Activated CD4-positive, alpha-beta T cell treated with anti-CD3 and anti-CD28 coated beads for 4 hours (primary cell): ENCODE measurements at regions not wholly inside any gene's neighbourhood (a gene's known extent, or its start where the extent isn't known, plus 50 kb on each side); places are given as distances from the start of the nearest gene placed in this dataset.

Experiments used
- DNase-seq, 2 donors: peaks; one replicate each; pipeline ENCODE4 v3.0.0-alpha.2; 2020

DNA sequence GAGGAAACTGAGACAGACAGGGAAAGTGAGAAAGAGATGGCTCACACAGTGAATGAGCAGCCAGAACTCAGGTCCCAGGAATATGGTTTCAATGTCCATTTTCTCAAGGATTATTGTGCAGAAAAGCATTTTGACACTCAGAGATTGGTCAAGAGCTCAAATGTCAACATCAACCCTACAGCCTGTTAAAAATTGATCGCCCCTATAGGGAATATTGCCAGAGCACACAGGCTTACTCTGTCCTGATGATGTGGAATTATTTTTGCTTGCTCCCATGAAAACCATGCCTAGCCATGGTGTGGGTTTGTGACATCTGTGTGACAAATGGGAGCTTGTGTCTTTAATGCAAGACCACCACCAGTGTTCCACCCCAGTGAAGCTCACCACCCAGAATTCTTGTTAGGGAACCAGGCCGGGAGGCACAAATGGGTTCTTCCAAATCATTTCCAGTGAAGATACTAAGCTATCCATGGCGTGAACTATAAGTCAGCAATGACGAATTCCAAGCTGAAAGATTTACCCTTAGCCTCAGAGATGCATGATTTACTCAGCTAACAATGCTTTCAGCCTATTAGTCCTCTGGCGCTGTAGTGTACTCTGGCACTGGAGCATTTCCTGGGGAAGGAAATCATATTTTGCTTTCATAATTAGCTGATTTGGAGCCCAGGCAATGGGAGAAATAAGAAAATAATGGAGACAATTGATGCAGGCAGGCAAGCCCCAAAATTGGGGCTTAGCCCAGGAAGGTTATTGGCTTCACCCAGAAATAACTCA lies 1188.2 kb upstream of the TMEM132C start:
- no peak for DNase-seq

DNA sequence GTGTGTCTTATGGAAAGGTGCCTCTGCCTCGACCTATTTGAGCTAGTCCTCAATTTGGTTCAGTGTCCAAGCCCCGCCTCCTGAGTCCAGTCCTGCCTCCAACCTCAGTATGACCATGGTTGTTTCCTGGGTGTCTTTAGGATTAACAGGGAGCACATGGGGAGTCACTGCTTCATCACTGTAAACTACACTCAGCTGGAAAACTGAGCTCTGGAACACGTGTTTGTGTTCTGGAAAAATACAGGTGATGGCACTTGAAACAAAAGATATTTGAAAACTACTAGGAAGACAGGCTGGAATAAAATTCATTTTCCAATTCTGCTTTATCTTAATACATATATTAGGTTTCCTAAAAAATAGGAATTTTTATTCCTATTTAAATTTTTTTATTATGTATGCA lies 1187.3 kb upstream of the TMEM132C start:
- no peak for DNase-seq

DNA sequence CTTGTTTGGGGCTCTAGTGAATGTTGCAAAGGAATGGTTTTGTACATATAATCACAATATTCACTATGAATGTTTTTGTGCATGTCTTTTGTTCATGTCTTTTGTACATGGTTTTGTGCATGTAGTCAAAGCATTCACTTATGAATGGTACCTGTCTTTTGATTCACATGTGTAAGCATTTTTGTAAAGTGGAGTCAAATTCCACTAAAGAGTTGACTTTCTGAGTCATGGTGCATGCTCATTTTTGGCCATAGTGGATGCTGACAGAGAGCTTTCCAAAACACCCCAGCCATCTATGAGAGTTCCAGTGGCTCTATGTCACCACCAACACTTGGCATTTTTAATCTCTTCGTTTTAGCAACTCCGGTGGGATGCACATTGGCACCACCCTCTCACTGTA lies 1185.9 kb upstream of the TMEM132C start:
- DNase-seq = no peak

DNA sequence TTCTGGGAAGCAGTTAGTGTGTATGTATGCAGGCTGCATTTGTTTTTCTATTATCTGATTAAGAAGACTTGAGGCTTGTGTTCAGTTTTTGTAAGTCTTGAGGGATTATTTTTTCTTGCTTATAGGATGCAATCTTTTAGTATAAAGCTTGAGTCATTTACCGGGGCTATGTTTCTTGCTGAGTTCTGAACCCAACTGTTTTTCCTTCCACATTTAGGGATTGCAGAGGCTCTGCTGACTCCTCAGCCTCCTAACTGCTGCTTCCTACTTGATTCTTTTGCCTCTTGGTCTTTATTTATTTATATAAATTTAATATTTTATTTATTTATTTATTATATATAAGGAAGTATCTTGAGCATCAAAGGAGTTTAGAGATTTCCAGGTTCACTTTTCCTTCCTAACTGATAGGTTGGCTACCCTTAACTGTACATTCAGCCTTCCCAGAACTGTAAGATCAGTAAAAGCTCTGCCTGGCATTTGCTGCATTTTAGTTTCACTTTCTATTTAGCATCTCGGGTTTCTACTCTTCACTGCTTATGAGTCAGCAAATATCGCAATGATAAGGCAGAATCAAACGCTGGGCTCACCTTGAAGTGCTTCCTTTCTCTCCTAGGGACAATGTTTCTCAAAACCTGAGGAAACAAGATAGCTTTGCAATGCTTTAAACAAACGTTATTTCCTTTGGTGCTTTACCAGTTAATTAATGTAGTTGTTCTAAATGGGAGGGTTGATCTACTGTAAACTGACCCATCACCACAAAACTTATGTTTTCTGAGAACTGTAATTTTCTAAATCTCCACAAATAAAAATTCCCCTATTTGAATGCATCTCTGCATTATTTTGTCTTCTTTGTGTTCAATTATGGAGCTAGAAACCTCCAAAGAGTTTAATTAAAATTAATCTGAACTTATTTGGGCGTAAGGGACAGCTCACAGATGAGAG lies 1183.7 kb upstream of the TMEM132C start:
- peak; percentile 4 to 8 for DNase-seq

DNA sequence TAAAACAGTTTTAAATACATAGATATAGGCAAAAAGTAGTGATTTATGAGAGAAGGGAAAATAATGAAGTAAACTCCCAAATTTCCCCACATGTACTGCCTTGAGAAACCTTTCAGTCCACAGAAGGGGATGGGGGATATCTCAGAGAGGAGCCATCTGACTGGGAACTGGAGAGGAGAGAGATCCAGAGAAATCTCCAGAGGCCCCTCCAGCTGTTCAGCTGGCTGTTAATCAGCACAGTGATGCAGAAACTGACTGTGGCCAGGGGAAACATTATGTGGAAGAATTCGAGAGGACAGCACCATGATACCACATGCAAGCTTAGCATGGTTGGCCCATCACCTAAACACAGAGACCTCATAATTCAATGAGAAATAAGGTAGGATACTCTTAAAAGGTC lies 1165.9 kb upstream of the TMEM132C start:
- no peak for DNase-seq

DNA sequence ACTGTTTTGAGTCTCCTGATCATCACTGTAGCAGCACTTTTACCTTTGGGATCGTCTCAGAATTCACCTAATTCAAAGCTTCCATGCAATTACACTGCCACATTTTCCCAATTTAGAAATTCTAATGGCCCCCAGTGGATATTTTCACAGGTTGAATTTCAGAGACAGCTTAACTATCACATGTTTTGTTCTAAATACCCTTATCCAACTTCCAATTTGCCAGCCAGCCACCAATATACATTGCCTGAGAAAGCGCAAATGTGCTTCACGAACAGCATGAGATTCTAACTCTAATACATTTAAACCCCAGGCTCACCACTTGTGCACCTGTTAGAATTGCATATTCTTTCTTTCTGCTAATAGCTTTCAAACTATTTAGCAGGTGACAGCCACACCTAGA lies 1160.9 kb upstream of the TMEM132C start:
- DNase-seq = no peak

DNA sequence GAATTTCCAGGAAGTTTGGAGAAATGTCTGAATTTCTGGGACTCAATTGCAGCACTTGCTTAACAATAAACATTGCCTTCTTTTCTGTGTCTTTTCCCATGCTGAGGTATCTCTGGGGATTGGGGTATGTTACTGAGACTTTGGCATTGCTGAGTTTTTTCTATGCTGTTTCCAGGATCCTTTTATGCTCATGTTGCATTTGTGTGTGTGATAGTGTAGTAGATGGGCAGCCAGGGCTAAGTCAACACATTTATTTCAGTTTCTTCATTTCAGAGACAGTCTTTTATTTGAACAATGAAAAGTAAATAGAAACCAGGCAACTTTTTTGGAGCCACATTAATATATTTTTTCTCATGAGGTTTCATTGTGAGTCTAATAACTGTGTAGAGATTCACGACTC lies 1160.3 kb upstream of the TMEM132C start:
- DNase-seq = no peak

DNA sequence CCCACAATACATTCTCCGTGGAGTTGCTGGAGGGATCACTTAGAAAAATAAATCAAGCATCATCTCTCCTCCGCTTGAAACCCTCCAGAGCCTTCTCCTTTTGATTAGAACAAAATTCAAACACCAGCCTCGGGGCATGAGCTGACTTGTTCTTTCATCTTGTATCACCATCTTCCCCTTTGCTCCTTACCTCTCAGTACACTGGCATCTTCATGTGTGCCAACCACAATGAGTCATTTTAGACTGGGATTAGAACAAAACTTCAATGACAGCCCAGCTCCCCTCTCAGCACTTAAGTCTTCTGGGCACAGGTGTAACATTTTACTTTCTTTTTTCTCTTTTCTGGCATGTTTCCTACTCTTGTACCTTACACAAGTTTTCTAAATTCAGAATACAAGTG lies 1159.2 kb upstream of the TMEM132C start:
- DNase-seq = no peak

DNA sequence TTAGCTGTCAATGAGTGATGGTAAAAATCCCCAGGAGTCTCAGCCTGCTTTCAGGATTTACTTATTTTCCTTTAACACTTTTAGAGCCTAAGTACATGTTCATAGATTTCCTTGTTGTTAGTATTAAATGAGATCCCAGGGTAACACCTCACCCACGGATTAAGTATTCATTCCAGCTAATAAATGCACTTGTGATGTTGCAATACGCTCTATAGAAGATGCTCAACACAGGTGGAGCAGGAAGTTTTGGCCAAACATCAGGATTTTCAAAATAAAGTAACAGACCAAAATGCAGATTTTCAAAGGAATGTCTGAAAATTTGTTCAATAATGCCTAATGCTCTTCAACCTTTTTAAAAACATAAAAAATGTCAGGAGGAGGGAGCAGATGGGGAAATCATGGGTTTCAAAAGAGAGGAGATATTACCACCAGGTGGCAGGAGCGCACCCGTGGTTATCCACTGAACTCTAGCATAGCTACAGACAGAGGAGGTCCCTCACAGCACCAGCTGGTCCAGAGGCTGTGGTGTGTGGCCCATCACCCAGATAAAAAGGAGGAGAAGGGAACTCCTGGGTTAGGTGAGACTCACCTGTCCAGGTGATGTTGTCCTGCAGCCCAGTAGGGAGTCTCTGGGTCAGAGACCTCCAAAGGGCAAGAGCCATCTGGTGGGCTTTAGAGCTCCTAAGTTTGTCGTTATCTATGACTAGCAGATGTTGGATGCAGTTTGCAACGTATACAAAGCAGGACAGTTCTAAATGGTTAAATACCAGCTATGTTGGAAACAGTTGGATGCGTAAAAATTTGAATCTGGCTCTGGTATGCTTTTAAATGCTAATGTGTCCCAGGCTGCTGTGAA lies 1158.4 kb upstream of the TMEM132C start:
- DNase-seq = peak; percentile 21 to 31

DNA sequence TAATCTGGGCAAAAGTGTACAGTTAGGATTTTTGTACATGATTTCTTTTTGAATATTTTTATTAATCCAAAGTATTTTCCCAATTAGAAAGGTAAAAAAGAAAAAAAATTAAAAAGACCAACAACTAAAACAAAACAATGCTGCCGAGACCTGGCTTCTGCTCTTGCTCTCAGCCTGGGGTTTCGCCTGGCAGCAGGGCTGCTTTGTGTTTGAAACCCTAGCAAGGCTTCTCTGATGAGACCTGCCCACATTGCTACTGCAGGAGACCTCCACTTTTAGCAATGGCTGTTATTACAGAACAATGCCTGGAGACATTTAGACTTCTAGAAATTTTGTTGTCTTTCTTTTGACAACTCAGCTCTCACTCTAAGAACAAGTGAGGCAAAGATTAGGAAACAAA lies 1153.0 kb upstream of the TMEM132C start:
- no peak for DNase-seq

DNA sequence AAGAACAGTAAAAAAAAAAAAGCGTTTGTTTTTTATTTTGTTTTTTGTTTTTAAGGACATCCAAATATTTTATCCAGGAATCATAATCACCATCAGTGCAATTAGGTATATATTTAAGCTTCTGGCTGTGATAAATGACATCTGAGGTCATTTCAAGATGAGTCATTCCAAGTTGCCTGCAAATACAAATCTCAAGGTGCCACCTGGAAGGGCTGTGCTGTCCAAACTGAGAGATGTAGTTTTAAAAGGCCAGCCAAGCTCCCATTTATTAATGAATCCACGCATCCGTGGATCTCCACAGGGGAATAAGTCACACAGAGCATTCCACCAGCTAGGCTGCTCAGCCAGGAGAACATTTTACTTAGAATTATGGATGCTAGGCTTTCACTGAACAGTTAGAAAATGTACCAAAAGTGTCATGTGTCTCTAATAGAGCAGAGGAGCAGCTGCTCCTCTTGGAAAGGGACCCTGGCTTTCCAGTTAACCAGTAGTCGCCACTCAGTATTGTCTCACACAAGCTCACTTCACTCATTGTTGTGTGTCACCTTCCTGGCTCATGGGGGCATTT lies 1151.4 kb upstream of the TMEM132C start:
- DNase-seq = no peak

DNA sequence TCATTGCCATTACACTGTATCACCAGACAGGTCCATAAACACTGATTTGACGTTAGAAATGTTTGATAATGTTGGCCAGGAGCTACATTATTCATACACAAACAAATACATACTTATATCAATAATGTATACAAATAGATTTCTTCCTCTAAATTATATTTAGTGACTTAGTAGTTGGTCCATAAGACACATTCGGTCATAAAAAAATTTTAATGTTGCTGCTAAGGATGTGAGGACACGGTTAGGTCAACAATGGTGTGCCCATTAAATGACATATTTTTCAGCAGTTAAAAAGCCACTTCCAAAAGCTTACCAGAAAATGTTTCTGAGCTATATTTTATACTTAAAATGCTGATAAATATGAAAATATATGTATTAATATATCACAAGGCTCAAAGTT lies 1148.7 kb upstream of the TMEM132C start:
- no peak for DNase-seq

DNA sequence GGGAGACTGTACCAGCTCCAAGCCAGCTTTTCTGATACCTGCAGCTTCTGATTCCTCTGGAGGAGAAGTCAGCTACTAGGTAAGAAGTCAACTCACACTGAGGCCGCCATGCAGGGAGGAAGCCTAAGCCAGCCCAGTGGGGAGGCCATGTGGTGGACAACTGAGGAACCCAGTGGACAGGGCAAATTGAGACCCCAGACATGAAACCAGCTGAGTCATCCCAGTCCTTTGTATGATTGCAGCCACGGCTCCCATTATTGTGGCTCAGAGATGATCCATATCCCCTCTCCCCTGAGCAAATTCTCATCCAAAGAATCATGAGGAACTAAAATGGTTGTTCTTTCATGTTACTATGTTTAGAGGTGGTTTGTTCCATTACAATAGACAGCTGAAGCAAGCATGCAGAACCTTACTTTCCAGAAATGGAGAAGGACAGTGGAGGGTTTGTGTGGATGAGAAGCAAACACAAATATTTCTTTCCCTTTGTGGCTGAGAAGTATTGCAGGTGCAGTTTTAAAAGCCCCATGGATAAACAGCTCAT lies 1147.3 kb upstream of the TMEM132C start:
- no peak for DNase-seq

DNA sequence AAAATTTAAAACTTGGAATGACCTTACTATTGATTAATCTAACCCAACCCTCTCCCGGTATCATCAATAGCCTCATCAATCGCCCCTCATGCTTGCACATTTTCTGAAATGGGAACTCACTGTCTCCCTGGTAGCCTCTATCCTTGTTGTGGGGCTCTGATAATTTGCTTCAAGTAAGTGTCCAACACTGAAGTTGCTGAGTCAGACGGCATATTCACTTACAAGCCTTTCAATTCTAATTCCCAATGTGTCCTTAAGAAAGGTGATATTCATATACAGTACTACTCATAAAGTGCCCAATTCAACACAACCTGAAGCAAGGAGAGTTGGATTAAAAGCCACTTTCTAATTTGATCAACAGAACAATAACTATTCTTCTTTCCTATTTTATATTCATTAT lies 1146.1 kb upstream of the TMEM132C start:
- no peak for DNase-seq

DNA sequence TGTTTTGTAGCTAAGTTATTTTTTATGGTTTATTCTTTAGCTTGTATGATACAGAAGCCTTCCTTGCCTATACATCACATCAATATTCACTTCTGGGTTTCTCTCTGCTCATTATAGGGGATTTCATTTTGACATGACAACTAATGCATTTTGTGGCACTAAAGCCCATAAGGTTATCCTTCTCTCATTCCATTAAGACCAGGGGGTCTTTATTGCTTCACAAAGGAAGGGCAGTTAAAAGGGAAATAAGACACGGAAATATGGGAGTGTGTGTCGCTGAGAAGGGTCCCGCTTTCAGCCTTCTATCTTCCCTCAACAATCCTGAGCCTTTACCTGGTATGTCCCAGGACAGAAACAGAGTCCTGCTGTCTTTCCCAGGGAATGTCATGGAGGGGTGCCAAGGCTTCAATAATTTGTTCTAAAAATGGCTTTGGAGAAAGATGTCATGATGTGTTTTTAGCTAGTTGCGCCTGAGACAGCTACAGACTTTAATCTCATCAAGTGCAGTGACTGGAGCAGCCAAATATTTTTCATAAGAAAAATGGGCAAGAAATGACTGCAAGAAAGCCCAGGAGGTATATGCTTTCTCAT lies 1145.4 kb upstream of the TMEM132C start:
- DNase-seq = no peak

DNA sequence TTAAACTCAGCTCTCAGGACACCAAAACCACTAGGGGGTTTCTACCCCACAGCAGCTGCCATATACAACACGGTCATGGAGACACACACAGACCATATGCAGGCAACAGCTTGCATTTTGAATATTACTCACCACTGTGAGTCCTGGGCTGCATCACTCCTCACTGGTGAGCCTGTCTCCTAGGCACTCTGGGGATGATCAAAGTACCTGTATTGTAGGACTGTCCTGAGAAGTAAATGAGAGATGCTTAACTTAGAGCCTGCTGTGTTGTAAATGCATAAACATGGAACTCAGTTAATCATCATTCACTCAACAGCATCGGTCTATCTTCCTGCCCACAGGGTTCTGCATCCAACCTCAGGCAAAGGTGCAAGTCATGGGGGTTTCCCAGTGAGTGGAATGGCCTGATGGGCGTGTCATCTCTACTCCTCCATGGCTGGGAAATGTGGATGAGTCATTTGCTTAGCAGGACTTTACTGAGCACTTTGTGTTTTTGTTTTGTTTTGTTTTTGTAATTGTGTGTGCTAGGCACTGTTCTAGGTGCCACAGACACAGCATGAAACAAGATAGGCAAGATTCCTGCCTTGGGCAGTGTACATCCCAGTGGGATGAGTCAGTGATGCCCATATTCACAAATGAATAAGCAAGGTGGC lies 1141.2 kb upstream of the TMEM132C start:
- peak; percentile 3 to 9 for DNase-seq

DNA sequence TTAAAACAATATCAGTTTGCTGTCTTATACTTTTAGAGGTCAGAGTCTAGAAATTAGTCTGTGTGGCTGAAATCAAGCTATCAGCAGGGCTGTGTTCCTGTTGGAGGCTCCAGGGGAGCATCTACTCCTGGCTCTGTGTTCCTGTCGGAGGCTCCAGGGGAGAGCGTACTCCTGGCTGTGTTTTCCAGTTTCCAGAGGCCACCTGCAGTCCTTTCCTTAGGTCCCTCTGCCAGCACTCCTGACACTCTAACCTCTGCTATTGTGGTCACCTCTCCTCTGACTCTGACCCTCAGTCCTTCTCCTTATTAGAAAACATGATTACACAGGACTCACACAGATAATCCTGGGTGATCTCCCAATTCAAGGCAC lies 1140.7 kb upstream of the TMEM132C start:
- no peak for DNase-seq

DNA sequence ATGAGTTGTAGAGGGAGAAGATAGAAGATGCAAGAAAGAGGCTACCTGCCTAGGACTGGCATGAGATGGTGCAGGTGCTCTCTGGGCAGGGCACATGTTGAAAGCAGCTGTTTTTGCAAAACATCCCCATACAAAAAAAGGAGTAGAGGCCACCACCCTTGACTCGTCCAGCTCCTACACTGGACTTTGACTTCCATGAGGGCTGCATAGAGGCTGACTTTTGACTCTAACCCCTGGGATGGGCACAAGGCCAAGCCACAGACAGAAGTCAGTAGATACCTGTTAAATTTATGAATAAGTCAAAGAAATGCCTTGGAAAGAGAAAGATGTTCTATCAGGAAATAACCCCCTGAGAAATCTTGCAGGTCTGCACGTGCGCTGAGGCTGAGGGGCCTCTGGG lies 1139.1 kb upstream of the TMEM132C start:
- no peak for DNase-seq

DNA sequence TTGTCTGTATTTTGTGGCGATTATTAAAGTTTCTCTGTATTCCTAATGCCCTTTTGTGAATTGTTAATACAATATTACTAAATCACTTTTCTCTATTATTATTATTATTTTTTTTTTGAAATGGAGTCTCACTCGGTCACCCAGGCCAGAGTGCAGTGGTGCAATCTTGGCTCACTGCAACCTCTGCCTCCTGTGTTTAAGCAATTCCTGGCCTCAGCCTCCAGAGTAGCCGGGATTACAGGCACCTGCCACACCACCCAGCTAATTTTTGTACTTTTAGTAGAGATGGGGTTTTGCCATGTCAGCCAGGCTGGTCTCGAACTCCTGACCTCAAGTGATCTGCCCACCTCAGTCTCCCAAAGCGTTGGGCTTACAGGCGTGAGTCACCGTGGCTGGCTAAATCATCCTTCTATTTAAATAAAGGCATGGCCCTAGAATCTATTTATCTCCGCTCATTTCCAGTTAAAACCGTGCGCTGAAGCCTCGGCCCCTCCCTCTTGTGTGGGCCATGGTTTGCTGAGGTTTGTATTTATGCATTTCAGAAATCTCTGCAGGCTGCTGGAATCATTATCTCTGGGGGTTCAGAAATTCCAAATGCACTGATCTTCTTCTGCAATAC lies 1136.4 kb upstream of the TMEM132C start:
- DNase-seq = no peak

DNA sequence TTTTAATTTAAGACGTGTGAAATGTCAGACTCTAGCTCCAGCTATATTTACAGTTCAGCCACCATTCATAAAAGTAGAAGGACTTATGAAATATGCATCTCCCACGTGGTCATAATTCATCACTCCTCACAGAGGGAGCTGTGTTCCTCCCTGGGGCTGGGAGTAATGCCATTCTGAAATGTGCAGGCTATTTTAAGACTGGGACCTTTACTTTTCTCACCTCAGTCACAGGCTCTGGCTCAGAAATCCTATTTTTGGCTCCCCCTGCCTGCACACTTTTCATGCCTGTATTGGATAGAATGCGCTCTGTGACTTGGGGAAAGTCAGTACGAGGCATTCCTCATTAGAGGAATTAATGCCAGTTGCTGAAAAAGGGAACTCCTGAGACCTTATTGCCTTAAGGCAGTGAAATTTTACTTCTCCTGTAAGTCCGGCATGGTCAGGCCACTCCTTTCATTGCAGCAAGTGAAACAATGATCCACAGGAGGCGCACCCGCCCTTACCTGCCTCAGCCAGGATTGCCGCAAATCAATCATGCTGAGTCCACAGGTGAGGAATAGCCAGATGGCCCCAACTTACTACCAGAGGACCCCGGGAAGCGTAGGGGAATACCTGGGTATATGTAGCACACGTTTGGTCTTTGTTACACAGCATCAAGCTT lies 1133.2 kb upstream of the TMEM132C start:
- DNase-seq = no peak
